ENCODE measurements at regions not wholly inside any gene's neighbourhood (a gene's known extent, or its start where the extent isn't known, plus 50 kb on each side); places are given as distances from the start of the nearest gene placed in this dataset.

GRCh38 chr17:55572599-55572998, 61.3 kb upstream of the SMIM36 start:
- ChIA-PET CTCF (interaction anchor here (1.0 to 1.3 kb wide), 2 partner anchors 29 to 46 kb away, joined by 3 to 6 read pairs; no protein-coding TSS in a partner anchor), POLR2A (no interaction called here)
- no peak overlapping the region for H3K27ac Mint-ChIP-seq
- no peaks in the 10 kb centered on the region for H3K36me3 Mint-ChIP-seq (ENCODE audit: low read depth)
- H3K4me1 Mint-ChIP-seq (ENCODE audit: low read depth) = no peaks in the 10 kb centered on the region
- ATAC-seq = no peak
- H3K4me3 Mint-ChIP-seq = no peak overlapping the region
- no peaks in the 10 kb centered on the region for H3K9me3 Mint-ChIP-seq
- H3K27me3 Mint-ChIP-seq = peaks cover 5% of the 10 kb centered on the region
- TF ChIP-seq, protein P1, sequence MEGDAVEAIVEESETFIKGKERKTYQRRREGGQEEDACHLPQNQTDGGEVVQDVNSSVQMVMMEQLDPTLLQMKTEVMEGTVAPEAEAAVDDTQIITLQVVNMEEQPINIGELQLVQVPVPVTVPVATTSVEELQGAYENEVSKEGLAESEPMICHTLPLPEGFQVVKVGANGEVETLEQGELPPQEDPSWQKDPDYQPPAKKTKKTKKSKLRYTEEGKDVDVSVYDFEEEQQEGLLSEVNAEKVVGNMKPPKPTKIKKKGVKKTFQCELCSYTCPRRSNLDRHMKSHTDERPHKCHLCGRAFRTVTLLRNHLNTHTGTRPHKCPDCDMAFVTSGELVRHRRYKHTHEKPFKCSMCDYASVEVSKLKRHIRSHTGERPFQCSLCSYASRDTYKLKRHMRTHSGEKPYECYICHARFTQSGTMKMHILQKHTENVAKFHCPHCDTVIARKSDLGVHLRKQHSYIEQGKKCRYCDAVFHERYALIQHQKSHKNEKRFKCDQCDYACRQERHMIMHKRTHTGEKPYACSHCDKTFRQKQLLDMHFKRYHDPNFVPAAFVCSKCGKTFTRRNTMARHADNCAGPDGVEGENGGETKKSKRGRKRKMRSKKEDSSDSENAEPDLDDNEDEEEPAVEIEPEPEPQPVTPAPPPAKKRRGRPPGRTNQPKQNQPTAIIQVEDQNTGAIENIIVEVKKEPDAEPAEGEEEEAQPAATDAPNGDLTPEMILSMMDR (IDR thresholded peaks at IDR 0.05) = no peak
- no peak for DNase-seq
- intact Hi-C loops (cut with micrococcal nuclease) = no loop called here

GRCh38 chr17:55572139-55572538, 60.9 kb upstream of the SMIM36 start:
- H3K27ac Mint-ChIP-seq = no peak overlapping the region
- H3K4me3 Mint-ChIP-seq = no peak overlapping the region
- peaks cover 5% of the 10 kb centered on the region for H3K27me3 Mint-ChIP-seq
- TF ChIP-seq, protein P1 (IDR thresholded peaks at IDR 0.05) = no peak
- H3K9me3 Mint-ChIP-seq = no peaks in the 10 kb centered on the region
- DNase-seq = no peak
- no peaks in the 10 kb centered on the region for H3K4me1 Mint-ChIP-seq (ENCODE audit: low read depth)
- ChIA-PET POLR2A (no interaction called here), CTCF (interaction anchor here (1.0 to 1.3 kb wide), 2 partner anchors 30 to 45 kb away, joined by 3 to 6 read pairs; no protein-coding TSS in a partner anchor)
- no peaks in the 10 kb centered on the region for H3K36me3 Mint-ChIP-seq (ENCODE audit: low read depth)
- no peak for ATAC-seq
- intact Hi-C loops (cut with micrococcal nuclease) = no loop called here

DNA sequence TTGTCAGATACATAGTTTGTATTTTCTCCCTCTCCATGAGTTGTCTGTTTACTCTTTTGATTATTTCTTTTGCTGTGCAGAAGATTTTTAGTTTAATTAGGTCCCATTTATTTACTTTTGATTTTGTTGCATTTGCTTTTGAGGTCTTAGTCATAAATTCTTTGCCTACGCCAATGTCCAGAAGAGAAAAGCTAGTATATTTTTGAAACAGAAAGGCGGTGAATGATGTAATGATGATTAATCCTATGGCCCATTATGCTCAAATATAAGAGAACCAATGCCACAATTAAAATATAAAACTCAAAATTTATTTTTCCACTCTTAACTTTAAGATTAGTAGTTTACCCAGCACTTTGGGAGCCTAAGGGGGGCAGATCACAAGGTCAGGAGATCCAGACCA, 59.8 kb upstream of the SMIM36 start:
- ChIA-PET CTCF (no interaction called here), POLR2A (no interaction called here)
- DNase-seq (no peak), ATAC-seq (no peak)
- intact Hi-C loops (cut with micrococcal nuclease) = no loop called here
- peaks cover 5% of the 10 kb centered on the region for H3K27me3 Mint-ChIP-seq
- H3K4me3 Mint-ChIP-seq = no peak overlapping the region
- no peaks in the 10 kb centered on the region for H3K36me3 Mint-ChIP-seq (ENCODE audit: low read depth)
- TF ChIP-seq, protein P1 (IDR thresholded peaks at IDR 0.05) = no peak
- no peaks in the 10 kb centered on the region for H3K9me3 Mint-ChIP-seq
- no peaks in the 10 kb centered on the region for H3K4me1 Mint-ChIP-seq (ENCODE audit: low read depth)
- no peak overlapping the region for H3K27ac Mint-ChIP-seq

DNA sequence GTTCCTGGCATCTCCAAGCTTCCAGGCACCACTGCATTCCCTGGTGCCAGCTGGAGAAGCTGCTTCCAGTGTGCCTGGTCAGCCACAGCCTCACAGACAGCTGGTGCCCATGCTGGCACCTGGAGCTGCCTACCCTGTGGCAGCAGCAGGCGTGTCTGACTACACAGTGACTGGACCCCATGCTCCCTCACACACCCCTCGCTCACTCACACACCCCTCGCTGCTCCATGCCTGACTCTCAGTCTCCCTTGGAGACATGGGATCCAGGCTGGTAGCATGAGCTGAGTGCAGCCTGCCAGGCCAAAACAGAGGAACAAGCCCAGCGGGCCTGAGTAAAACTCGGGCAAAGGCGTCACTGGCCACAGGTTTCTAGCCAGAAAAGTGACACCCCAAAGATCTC, 59.1 kb upstream of the SMIM36 start:
- H3K27ac Mint-ChIP-seq = no peak overlapping the region

More for the DNA sequence above, 59.1 kb upstream of the SMIM36 start:
- Mint-ChIP-seq H3K27me3 (peaks cover 6% of the 10 kb centered on the region), H3K4me3 (no peak overlapping the region), H3K36me3 (ENCODE audit: low read depth) (no peaks in the 10 kb centered on the region), H3K9me3 (no peaks in the 10 kb centered on the region), H3K4me1 (ENCODE audit: low read depth) (no peaks in the 10 kb centered on the region)
- ChIA-PET POLR2A (no interaction called here), CTCF (no interaction called here)
- ATAC-seq (no peak), DNase-seq (no peak)
- TF ChIP-seq, protein P1 (IDR thresholded peaks at IDR 0.05) = no peak
- intact Hi-C loops (cut with micrococcal nuclease) = no loop called here

All from activated CD8-positive, alpha-beta T cell treated with anti-CD3 and anti-CD28 coated beads for 36 hours (primary cell).